C4-2B (cell line): ENCODE measurements at regions not wholly inside any gene's neighbourhood (a gene's known extent, or its start where the extent isn't known, plus 50 kb on each side); places are given as distances from the start of the nearest gene placed in this dataset.

Source experiments
- H3K27ac ChIP-seq: fragments of 450-650 bp; 2 replicates; pipeline ENCODE4 v1.5.1; 2017
- ZFX ChIP-seq: fragments of 450-650 bp; IDR thresholded peaks from 2 replicates; pipeline ENCODE4 v1.6.1; 2017
- TF ChIP-seq, protein P1 (sequence below): fragments of 450-650 bp; conservative IDR thresholded peaks from 2 replicates; pipeline ENCODE4 v1.5.1; 2017; ENCODE audit warnings: mild to moderate bottlenecking

DNA sequence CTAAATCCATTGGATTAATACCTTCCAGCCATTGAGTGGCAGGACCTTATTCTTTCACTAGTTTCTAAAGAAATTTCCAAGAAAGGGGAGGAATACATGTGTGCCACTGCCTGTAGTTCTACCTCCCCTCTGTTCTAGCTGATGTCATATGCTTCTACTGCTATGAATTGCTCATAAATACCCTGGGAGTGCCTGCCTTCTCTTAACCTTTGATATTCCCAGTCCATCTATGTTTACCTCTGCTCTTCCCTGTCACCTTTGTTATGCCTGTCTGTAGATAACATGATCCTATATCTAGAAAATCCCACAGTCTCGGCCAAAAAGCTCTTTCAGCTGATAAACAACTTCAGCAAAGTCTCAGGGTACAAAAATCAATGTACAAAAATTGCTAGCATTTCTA is 486.9 kb upstream of the ARRDC4 start:
- TF ChIP-seq, protein P1, sequence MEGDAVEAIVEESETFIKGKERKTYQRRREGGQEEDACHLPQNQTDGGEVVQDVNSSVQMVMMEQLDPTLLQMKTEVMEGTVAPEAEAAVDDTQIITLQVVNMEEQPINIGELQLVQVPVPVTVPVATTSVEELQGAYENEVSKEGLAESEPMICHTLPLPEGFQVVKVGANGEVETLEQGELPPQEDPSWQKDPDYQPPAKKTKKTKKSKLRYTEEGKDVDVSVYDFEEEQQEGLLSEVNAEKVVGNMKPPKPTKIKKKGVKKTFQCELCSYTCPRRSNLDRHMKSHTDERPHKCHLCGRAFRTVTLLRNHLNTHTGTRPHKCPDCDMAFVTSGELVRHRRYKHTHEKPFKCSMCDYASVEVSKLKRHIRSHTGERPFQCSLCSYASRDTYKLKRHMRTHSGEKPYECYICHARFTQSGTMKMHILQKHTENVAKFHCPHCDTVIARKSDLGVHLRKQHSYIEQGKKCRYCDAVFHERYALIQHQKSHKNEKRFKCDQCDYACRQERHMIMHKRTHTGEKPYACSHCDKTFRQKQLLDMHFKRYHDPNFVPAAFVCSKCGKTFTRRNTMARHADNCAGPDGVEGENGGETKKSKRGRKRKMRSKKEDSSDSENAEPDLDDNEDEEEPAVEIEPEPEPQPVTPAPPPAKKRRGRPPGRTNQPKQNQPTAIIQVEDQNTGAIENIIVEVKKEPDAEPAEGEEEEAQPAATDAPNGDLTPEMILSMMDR: no peak
- no peak for TF ChIP-seq ZFX
- no peak overlapping the region for H3K27ac ChIP-seq

DNA sequence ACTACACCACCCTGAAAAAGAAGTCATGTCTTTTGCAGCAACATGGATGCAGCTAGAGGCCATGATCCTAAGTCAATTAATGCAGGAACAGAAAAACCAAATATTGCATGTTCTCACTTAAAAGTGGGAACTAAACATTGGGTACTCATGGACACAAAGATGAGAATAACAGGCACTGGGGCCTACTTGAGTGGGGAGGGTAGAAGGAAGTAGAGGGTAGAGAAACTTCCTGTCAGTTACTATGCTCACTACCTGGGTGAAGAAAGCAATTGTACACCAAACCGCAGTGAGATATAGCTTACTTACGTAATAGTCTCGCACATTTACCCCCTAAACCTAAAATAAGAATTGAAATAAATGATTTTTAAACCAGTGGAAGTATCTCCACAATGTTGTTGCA is 480.5 kb upstream of the ARRDC4 start:
- H3K27ac ChIP-seq: no peak overlapping the region
- TF ChIP-seq, protein P1: no peak
- no peak for TF ChIP-seq ZFX

DNA sequence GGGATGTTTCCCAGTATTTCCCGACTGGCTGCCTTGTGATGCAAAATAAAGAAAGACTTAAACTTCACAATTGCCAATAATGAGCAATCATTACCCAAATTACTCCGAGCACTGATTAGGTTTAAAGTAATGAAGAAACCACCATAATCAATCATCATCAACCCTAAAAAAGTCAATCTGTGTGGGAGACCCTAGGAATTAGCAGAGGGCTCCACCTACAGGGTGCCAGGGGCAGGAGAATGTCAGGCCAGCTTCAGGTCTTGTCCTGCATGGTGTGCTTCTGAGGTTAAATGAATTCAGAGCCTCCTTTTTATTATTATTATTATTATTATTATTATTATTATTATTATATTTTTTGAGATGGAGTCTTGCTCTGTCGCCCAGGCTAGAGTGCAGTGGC is 478.0 kb upstream of the ARRDC4 start:
- H3K27ac ChIP-seq: no peak overlapping the region
- TF ChIP-seq, protein P1: peak; percentile 29
- TF ChIP-seq ZFX: no peak

DNA sequence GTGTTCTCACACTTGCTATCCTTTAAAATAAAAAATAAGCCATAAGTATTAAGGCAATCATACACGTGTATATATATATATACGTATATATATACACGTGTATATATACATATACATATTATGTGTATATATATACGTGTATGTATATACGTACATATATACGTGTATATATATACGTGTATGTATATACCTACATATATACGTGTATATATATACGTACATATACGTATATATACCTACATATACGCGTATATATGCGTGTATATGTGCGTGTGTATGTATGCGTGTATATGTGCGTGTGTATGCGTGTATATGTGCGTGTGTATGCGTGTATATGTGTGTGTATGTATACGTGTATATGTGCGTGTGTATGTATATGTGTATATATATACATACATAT is 477.3 kb upstream of the ARRDC4 start:
- TF ChIP-seq, protein P1: no peak
- TF ChIP-seq ZFX: no peak

DNA sequence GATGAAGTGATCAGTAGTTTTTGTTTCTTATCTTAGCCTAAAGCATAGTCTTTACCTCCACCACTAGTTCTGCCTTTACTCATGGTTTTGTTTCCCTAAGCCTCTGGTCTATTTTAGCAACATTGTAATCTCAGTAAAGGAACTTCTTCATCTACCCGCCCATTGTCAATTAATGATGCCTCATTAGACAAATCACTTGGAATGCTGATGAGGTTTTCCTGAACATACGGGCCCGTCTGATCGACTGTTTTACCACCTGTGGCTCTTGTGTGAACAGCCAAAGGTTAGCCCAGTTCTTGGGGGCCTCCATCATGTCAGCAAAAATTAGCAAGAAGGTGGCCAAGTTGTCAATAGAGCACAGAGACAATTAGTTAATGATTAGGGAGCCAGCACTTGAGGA is 470.1 kb upstream of the ARRDC4 start:
- no peak overlapping the region for H3K27ac ChIP-seq
- TF ChIP-seq, protein P1: no peak
- no peak for TF ChIP-seq ZFX

More for the DNA sequence above, 477.3 kb upstream of the ARRDC4 start:
- no peak overlapping the region for H3K27ac ChIP-seq

DNA sequence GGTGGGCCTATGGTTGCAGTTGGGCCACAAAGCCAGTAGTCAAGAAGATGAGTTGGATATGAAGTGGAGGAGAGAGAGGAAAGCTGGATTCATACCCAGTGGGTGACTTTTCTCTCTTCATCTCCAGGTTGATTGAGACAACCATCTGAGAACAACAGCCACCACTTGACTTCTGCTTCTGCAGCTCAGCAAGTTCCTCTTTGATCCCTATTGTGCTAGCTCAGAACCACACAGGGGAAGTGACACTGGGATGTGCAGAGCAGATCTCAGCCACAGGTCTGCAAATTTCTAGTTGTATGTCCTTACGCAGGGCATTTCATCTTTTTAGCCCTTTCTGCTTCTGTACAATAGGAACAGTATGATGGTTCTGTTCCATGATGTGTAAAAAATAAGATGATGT is 459.2 kb upstream of the ARRDC4 start:
- TF ChIP-seq ZFX: no peak
- TF ChIP-seq, protein P1: no peak
- no peak overlapping the region for H3K27ac ChIP-seq

DNA sequence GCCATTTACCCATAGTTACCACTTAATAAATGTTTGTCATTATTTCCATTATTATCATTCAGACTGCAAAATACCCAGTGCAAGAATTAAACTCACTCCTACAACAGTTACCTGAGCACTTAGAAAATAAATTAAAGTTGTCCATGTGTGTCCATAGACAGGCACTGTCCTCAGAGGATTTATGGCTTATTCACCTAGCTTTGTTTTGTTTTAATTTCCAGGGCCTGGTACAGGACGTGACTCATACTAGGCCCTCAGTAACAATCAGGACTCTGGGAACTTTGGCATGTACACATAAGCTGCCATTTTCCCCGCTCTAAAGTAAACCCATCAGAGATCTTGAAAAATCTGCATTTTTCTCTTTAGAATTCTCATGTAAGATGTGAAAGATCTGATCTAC is 458.5 kb upstream of the ARRDC4 start:
- TF ChIP-seq, protein P1: no peak
- TF ChIP-seq ZFX: no peak
- no peak overlapping the region for H3K27ac ChIP-seq
